ENCODE measurements at regions not wholly inside any gene's neighbourhood (a gene's known extent, or its start where the extent isn't known, plus 50 kb on each side); places are given as distances from the start of the nearest gene placed in this dataset.
"Not testable (repeated sequence)": the region's sequence is repeated elsewhere in the genome, so short reads cannot be mapped to it uniquely, and the experiment has no call there.

DNA sequence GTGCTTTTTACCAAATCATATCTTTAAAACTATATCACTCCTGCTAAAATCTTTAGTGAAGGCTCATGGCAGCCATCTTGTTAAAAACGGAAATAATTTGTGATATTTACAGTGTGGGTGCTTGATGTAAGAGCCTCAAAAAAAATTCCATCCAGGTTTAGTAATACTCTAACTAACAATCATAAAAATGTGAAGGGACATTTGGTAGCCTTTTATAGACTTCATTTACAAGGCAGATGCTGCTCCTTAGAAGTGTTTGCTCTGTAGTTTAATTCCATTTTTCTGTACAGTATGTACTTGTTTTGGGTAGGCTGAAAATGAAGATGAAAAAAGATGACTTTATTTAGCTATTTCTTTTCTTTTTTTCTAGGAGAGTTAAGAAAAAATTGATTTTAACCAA, 525.0 kb downstream of the ZEB2 start:
- DNase-seq: no peak

GRCh38 chr2:143991596-143991995, 528.3 kb downstream of the ZEB2 start:
- not testable (repeated sequence) for DNase-seq

- DNase-seq: no peak
Observed at GRCh38 chr2:143988082-143988481, 531.8 kb downstream of the ZEB2 start.

GRCh38 chr2:143981428-143981827, 538.5 kb downstream of the ZEB2 start:
- DNase-seq: no peak

DNA sequence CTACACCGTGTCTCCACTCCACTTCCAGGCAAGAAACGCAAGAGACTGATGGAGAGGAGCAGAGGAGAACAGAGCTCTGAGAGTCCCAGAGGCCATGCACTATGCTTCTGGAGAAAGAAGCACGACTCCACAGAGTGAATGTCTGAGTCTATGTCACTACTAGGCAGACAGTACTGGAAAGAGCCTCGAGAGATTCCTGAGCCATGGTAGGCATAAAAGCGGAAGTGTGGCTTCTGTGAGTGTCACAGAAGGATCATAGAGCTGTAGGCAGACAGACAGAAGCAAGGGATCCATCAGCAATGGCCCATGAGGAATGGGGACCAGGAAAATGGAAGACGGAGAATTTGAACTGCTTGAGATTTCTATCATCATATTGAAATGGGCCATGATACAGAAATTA, 542.6 kb downstream of the ZEB2 start:
- DNase-seq: no peak

DNA sequence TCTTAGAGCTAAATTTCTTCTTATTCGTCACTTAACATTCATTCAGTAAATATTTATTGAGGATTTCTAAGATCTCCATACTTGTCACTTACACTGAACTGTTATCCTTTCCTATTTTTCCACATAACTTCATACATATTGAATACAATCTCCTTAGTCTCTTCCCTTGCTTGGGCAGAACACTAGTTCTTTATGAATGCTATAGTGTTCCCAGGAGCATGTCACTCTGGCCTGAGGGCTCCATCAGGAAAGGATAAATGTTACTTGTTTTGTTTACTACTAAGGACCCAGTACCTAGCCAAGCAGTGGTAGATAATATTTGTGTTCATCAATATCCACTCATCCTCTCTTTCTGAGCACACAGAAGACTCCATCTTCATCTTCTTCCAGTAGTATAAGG, 544.7 kb downstream of the ZEB2 start:
- no peak for DNase-seq

GRCh38 chr2:143974262-143974661, 545.7 kb downstream of the ZEB2 start:
- DNase-seq: no peak

DNA sequence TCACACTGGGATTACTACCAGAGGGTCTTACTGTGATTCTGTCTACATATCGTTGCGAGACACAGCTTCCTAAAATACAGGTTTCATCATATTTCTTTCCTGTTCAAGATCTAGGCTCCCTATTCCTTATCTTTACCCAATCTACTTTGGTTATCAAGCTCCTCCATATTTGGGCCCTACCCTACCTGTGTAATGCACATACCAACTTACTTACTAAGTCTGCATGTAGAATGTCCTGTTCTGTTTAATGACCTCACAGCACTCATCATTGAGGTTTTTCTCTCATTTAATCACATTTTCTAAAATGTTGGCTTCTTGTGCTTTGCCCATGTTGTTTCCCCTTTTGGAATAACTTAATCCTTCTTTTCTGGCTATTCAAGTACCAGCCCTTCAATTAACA, 551.1 kb downstream of the ZEB2 start:
- DNase-seq: no peak

DNA sequence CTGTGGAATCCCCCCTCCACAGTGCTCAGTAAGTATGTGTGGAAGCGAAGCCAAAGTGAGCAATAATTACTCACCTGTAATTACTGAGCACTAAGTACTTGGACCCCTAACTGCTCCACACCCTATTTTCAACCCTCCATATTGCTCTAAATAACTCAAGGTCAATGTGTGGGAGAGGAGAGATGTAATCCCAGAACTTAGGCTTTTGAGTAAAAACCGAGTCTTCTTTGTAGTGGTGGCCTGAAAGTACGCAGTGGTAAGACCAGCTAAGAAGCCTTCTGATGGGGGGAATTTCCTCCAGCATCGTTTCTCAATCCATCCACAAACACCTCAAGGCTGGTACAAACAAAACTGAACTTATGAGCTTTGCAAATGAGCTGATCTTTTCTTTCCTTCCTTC, 551.6 kb downstream of the ZEB2 start:
- DNase-seq: no peak

- no peak for DNase-seq
Observed at GRCh38 chr2:143965493-143966164, 554.3 kb downstream of the ZEB2 start.

GRCh38 chr2:143964891-143965290, 555.0 kb downstream of the ZEB2 start:
- no peak for DNase-seq

GRCh38 chr2:143960177-143960576, 559.7 kb downstream of the ZEB2 start:
- no peak for DNase-seq

DNA sequence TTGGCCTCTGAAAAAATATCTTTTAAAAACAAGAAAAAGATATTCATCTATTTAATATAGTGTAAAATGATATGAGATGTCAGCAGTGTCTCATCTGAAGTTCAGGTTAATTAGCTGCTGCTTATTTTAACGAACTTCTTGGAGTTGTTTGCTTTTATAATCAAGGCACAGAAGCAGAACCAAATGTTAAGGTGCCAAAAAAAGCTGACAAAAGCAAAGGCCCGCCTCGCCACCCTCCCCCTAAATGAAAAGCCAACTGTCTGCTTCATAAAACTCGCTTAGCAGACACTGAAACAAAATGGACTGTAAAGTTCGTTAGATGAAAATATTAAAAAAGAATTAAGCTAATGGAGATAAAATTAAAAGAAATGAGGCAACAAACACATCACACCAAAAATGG, 562.6 kb downstream of the ZEB2 start:
- DNase-seq: no peak

GRCh38 chr2:143955401-143956065, 564.4 kb downstream of the ZEB2 start:
- DNase-seq: no peak

DNA sequence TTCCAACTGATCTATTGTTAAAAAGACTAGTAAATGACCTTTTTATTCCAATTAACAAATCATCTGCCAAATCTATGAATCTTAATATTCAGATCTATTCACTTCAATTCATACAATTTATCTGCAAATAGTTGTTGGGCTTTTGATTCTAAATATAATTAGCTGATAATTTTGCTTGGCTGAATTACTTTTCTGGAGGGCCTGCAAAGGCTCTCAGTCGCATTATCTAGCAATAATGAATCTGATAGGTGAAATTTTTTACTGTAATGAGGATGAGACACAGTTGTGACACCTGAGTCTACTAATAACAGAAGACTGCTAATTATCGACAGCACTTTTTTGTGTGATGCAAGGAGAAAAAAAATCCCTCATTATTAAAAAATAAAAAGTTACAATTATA, 565.1 kb downstream of the ZEB2 start:
- DNase-seq: no peak

GRCh38 chr2:143954186-143954585, 565.7 kb downstream of the ZEB2 start:
- DNase-seq: no peak

- no peak for DNase-seq
Observed at GRCh38 chr2:143953451-143954030, 566.4 kb downstream of the ZEB2 start.

- no peak for DNase-seq
Observed at GRCh38 chr2:143952536-143952935, 567.4 kb downstream of the ZEB2 start.

GRCh38 chr2:143950704-143951103, 569.2 kb downstream of the ZEB2 start:
- DNase-seq: no peak

GRCh38 chr2:143949121-143949848, 570.6 kb downstream of the ZEB2 start:
- DNase-seq: no peak

DNA sequence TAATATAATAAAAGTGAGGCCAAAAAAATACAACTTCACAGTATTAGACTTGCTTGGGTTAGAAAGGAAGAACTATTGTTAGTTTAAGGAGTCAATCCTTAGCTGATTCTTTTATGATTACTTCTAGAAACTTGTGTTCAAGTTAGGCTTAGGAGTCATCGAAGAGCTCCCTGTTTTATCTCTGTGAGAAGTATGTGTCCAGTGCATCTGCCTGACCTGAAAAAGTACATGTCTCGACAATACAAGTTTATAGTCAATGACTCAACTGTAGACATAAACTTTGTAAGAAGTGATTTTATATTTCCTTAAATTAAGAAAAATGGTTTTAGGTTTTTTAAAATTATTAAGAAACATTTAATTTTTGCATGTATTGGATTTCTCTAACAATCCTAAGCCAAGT, 571.2 kb downstream of the ZEB2 start:
- DNase-seq: no peak

- no peak for DNase-seq
Observed at GRCh38 chr2:143946436-143947391, 573.2 kb downstream of the ZEB2 start.

GRCh38 chr2:143942486-143942885, 577.4 kb downstream of the ZEB2 start:
- DNase-seq: no peak
